LHCN-M2 (cell line): ENCODE measurements at regions not wholly inside any gene's neighbourhood (a gene's known extent, or its start where the extent isn't known, plus 50 kb on each side); places are given as distances from the start of the nearest gene placed in this dataset.

Experiments
- DNase-seq: peaks from one replicate; pipeline ENCODE4 v3.0.0-alpha.2; 2012; ENCODE audit warnings: low read depth

- no peak for DNase-seq
These were observed 107.1 kb upstream of the TSHZ2 start for GRCh38 chr20:52864916-52865605.

- peak; percentile 3 for DNase-seq
These were observed 112.8 kb upstream of the TSHZ2 start for GRCh38 chr20:52859156-52859876.

GRCh38 chr20:52852714-52853113 is 119.4 kb upstream of the TSHZ2 start:
- DNase-seq = no peak

GRCh38 chr20:52847731-52848359 is 124.3 kb upstream of the TSHZ2 start:
- DNase-seq = no peak

- DNase-seq = no peak
These were observed 125.0 kb upstream of the TSHZ2 start for GRCh38 chr20:52847029-52847660.

- DNase-seq = no peak
These were observed 127.1 kb upstream of the TSHZ2 start for GRCh38 chr20:52845044-52845443.

GRCh38 chr20:52843425-52843824 is 128.7 kb upstream of the TSHZ2 start:
- DNase-seq = no peak

GRCh38 chr20:52841003-52841402 is 131.2 kb upstream of the TSHZ2 start:
- DNase-seq = no peak

GRCh38 chr20:52840041-52840440 is 132.1 kb upstream of the TSHZ2 start:
- DNase-seq = no peak

GRCh38 chr20:52838510-52839241 is 133.5 kb upstream of the TSHZ2 start:
- no peak for DNase-seq

GRCh38 chr20:52837378-52837777 is 134.8 kb upstream of the TSHZ2 start:
- no peak for DNase-seq

- DNase-seq = no peak
These were observed 138.3 kb upstream of the TSHZ2 start for GRCh38 chr20:52833901-52834300.

GRCh38 chr20:52832151-52832774 is 139.9 kb upstream of the TSHZ2 start:
- no peak for DNase-seq

GRCh38 chr20:52830598-52830997 is 141.6 kb upstream of the TSHZ2 start:
- DNase-seq = no peak

GRCh38 chr20:52829111-52829510 is 143.0 kb upstream of the TSHZ2 start:
- no peak for DNase-seq

GRCh38 chr20:52828199-52828598 is 144.0 kb upstream of the TSHZ2 start:
- no peak for DNase-seq

- DNase-seq = no peak
These were observed 145.4 kb upstream of the TSHZ2 start for GRCh38 chr20:52826722-52827121.

GRCh38 chr20:52826321-52826720 is 145.8 kb upstream of the TSHZ2 start:
- DNase-seq = no peak

GRCh38 chr20:52824494-52825216 is 147.5 kb upstream of the TSHZ2 start:
- no peak for DNase-seq

- DNase-seq = no peak
These were observed 148.9 kb upstream of the TSHZ2 start for GRCh38 chr20:52823303-52823702.
